ENCODE measurements at regions not wholly inside any gene's neighbourhood (a gene's known extent, or its start where the extent isn't known, plus 50 kb on each side); places are given as distances from the start of the nearest gene placed in this dataset.
"Not testable (repeated sequence)": the region's sequence is repeated elsewhere in the genome, so short reads cannot be mapped to it uniquely, and the experiment has no call there.

- DNase-seq (ENCODE audit: extremely low read depth in 1 of 11, low read depth in 9 of 11, low spot score in 4 of 11) = no peak
These were observed 244.1 kb upstream of the TBL1XR1 start for GRCh38 chr3:177441276-177441812.

GRCh38 chr3:177441813-177442646, 244.7 kb upstream of the TBL1XR1 start:
- no peak for DNase-seq (ENCODE audit: extremely low read depth in 1 of 11, low read depth in 9 of 11, low spot score in 4 of 11)

- no peak for DNase-seq (ENCODE audit: extremely low read depth in 1 of 11, low read depth in 9 of 11, low spot score in 4 of 11)
These were observed 246.2 kb upstream of the TBL1XR1 start for GRCh38 chr3:177443469-177443868.

GRCh38 chr3:177444696-177445095, 247.4 kb upstream of the TBL1XR1 start:
- DNase-seq (ENCODE audit: extremely low read depth in 1 of 11, low read depth in 9 of 11, low spot score in 4 of 11) = no peak

GRCh38 chr3:177445549-177445948, 248.3 kb upstream of the TBL1XR1 start:
- DNase-seq (ENCODE audit: extremely low read depth in 1 of 11, low read depth in 9 of 11, low spot score in 4 of 11) = no peak

- no peak for DNase-seq (ENCODE audit: extremely low read depth in 1 of 11, low read depth in 9 of 11, low spot score in 4 of 11)
These were observed 248.9 kb upstream of the TBL1XR1 start for GRCh38 chr3:177446165-177446601.

GRCh38 chr3:177447938-177448337, 250.7 kb upstream of the TBL1XR1 start:
- DNase-seq (ENCODE audit: extremely low read depth in 1 of 11, low read depth in 9 of 11, low spot score in 4 of 11) = no peak

- DNase-seq (ENCODE audit: extremely low read depth in 1 of 11, low read depth in 9 of 11, low spot score in 4 of 11) = no peak
These were observed 251.7 kb upstream of the TBL1XR1 start for GRCh38 chr3:177448987-177449359.

- DNase-seq (ENCODE audit: extremely low read depth in 1 of 11, low read depth in 9 of 11, low spot score in 4 of 11) = no peak
These were observed 252.2 kb upstream of the TBL1XR1 start for GRCh38 chr3:177449360-177450006.

GRCh38 chr3:177451301-177451750, 254.0 kb upstream of the TBL1XR1 start:
- DNase-seq (ENCODE audit: extremely low read depth in 1 of 11, low read depth in 9 of 11, low spot score in 4 of 11) = peak in 5 of 11 donors; percentile 39 to 65 (median 51)

GRCh38 chr3:177451864-177452830, 254.9 kb upstream of the TBL1XR1 start:
- DNase-seq (ENCODE audit: extremely low read depth in 1 of 11, low read depth in 9 of 11, low spot score in 4 of 11) = peak in 1 of 11 donors; percentile 37

- no peak for DNase-seq (ENCODE audit: extremely low read depth in 1 of 11, low read depth in 9 of 11, low spot score in 4 of 11)
These were observed 255.7 kb upstream of the TBL1XR1 start for GRCh38 chr3:177452831-177453450.

GRCh38 chr3:177453451-177453844, 256.2 kb upstream of the TBL1XR1 start:
- DNase-seq (ENCODE audit: extremely low read depth in 1 of 11, low read depth in 9 of 11, low spot score in 4 of 11) = no peak

- not testable (repeated sequence) for DNase-seq (ENCODE audit: extremely low read depth in 1 of 11, low read depth in 9 of 11, low spot score in 4 of 11)
These were observed 259.9 kb upstream of the TBL1XR1 start for GRCh38 chr3:177457204-177457603.

GRCh38 chr3:177459401-177459800, 262.1 kb upstream of the TBL1XR1 start:
- no peak for DNase-seq (ENCODE audit: extremely low read depth in 1 of 11, low read depth in 9 of 11, low spot score in 4 of 11)

GRCh38 chr3:177460047-177460446, 262.8 kb upstream of the TBL1XR1 start:
- DNase-seq (ENCODE audit: extremely low read depth in 1 of 11, low read depth in 9 of 11, low spot score in 4 of 11) = no peak

- no peak for DNase-seq (ENCODE audit: extremely low read depth in 1 of 11, low read depth in 9 of 11, low spot score in 4 of 11)
These were observed 264.5 kb upstream of the TBL1XR1 start for GRCh38 chr3:177461765-177462164.

- DNase-seq (ENCODE audit: extremely low read depth in 1 of 11, low read depth in 9 of 11, low spot score in 4 of 11) = not testable (repeated sequence)
These were observed 266.1 kb upstream of the TBL1XR1 start for GRCh38 chr3:177463341-177463740.

- DNase-seq (ENCODE audit: extremely low read depth in 1 of 11, low read depth in 9 of 11, low spot score in 4 of 11) = no peak
These were observed 266.6 kb upstream of the TBL1XR1 start for GRCh38 chr3:177463863-177464262.

Measured in renal cortex interstitium (tissue), 11 donors.